ENCODE measurements at regions not wholly inside any gene's neighbourhood (a gene's known extent, or its start where the extent isn't known, plus 50 kb on each side); places are given as distances from the start of the nearest gene placed in this dataset.

- no peak overlapping the region for H3K4me3 ChIP-seq (ENCODE audit: low read depth in 2 of 2, low read length in 1 of 2)
- 47% methylated on average over 9 of the region's 9 CpGs for WGBS (ENCODE audit: low lambda C conversion rate)
Observed at GRCh38 chr10:129231821-129232220, 235.2 kb upstream of the MGMT start.

More at GRCh38 chr10:129231821-129232220, 235.2 kb upstream of the MGMT start:
- POLR2A ChIA-PET = no interaction called here
- Histone ChIP-seq H3K27ac (ENCODE audit: low read depth in 2 of 2, low read length in 1 of 2) (no peak overlapping the region), H3K4me1 (ENCODE audit: control insufficient read depth in 1 of 2, insufficient read depth in 2 of 2, low read depth in 1 of 2, low read length in 1 of 2) (no peaks in the 10 kb centered on the region), H3K79me2 (ENCODE audit: insufficient read depth) (no peaks in the 10 kb centered on the region), H4K20me1 (ENCODE audit: insufficient read depth) (no peaks in the 10 kb centered on the region), H2AFZ (ENCODE audit: low read depth) (no peak overlapping the region), H3K9ac (no peak overlapping the region), H3K27me3 (ENCODE audit: insufficient read depth) (no peaks in the 10 kb centered on the region), H3K4me2 (no peak overlapping the region), H3F3A (replicated peaks; ENCODE audit: insufficient read depth) (no peaks in the 10 kb centered on the region), H3K36me3 (replicated peaks in 1 of 2; ENCODE audit: control insufficient read depth in 1 of 2, insufficient read depth in 2 of 2, low read length in 1 of 2) (no peaks in the 10 kb centered on the region), H3K9me3 (no peaks in the 10 kb centered on the region), H3K9me2 (no peaks in the 10 kb centered on the region)
- CTCF ChIA-PET = interaction anchor here (2.4 kb wide), 1 partner anchor 9 kb away, joined by 5 read pairs; no protein-coding TSS in a partner anchor
- TF ChIP-seq FOSL2 (IDR thresholded peaks at IDR 0.05; ENCODE audit: borderline replicate concordance, low read depth) (no peak), FOXJ3 (CRISPR knock-in tag; IDR thresholded peaks at IDR 0.05) (no peak), JUND (IDR thresholded peaks at IDR 0.05) (no peak), MXI1 (IDR thresholded peaks at IDR 0.05; ENCODE audit: low read depth, low read length) (no peak), CTCF (IDR thresholded peaks at IDR 0.05) (no peak), REST (IDR thresholded peaks at IDR 0.05; ENCODE audit: low read depth, low read length) (no peak), IRF3 (IDR thresholded peaks at IDR 0.05; ENCODE audit: low read depth, low read length) (no peak)
- DNase-seq = no peak
